T-helper 2 cell (primary cell): ENCODE measurements at regions not wholly inside any gene's neighbourhood (a gene's known extent, or its start where the extent isn't known, plus 50 kb on each side); places are given as distances from the start of the nearest gene placed in this dataset.

Experiments used
- DNase-seq, 5 experiments: peaks; one replicate each; pipeline versions ENCODE4 v3.0.0 to v3.0.0-alpha.2; 2012 to 2022

DNA sequence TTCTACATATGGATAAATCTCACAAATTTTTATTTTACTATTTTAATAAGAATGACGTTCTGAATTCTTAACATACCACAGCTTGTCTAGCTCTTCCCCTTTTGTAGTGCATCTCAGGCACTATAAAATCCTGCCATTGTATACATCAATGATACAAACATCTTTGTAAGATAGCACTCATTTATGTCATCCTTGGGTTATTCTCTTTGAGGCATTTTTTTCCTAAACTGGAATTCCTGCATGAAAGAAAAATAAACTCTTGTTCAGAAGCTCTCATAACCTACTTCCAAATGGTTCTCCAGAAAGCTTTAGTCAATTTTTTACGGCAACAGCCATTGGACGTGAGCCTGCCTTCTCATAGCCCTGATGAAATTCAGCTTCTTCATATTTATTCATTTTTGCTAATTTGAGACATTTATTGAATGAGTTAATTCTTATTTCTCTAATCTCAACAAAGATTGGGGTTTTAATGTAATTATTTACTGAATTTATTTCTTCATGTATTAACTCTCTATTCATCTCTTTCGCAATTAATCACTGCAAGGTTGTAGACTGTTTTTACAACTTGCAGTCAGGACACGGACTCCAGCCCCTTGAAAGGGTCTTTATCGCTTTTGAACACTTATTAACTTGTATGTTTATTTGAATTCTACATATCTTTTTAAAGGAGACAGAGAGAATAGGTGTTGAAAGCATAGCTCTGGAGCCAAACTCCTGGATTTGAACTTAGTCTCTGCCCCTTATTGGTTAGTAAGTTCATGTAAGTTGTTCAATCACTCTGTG, 57.6 kb upstream of the PARD3B start:
- no peak for DNase-seq

DNA sequence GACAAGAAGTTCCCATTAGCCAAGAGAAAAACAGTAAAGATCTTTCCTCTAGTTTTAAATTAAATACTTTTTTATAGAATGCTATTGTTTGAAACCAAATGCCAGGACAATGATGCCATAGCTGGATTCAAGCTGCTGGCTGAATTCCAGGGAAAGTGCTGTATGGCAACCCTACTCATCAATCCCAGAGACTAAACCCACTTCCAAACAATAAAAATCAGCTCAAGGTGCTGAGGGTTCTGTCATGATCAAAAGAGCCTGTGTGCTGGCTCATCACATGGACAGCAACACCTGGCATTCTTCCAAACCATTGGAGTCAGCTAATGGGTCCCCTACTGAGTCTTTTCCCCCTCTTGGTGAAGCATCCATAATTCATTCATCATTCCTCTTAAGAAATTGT, 53.7 kb upstream of the PARD3B start:
- no peak for DNase-seq

DNA sequence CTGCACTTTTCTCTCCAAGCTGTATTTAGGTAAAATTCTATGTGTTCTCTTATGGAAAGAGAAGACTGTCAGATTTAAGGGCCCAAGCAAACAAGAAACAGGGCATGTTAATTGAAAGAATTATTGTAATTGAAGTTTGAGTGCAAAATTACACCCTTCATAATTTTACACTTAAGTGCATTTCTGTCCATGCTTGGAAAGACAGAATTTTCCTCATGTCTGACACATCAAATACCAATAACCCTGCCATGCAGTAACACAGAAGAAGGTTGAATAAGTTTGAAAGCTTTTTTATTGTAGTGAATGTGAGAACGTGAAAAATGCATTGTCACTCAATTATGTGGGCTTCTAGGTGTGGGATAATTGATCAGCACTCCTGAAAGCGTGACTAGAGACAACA, 52.9 kb upstream of the PARD3B start:
- DNase-seq: no peak

DNA sequence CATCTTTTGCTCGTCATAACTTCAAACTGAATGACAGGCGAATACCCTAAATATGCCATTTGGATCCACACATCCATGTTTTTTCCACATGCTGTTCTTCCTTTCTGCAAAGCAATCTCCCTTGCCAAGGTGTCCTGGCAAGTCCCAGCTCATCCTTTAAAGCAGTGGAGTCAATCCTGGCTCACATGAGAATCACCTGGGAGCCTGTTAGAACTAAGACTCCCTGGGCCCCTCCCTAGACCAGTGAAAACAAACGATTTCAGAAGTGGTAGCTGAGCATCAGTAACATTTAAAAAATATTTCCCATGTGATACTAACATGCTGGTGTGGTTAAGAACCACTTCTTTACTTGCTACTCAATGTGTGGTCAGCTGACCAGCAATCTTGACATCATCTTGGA, 50.6 kb upstream of the PARD3B start:
- DNase-seq: no peak

DNA sequence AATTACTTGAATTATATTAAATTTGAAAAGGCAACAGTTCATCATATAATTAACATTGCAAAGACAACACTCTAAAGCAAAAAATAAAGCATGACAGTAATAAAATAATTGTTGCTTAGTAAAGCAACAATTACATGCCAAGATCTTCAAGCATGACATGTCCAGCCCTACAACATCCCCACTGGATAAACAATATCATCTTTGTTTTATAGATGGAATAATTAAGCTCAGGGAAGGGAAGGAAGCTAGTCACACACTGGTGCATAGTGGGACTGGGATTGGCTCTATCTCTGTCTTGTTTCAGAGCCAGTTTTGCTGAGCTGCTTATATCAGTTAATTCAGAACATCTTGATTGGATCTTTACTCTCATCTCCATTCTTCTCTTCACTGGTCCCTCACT, 49.9 kb upstream of the PARD3B start:
- DNase-seq: no peak
